T-helper 2 cell (primary cell): ENCODE measurements at regions not wholly inside any gene's neighbourhood (a gene's known extent, or its start where the extent isn't known, plus 50 kb on each side); places are given as distances from the start of the nearest gene placed in this dataset.
"Not testable (repeated sequence)": the region's sequence is repeated elsewhere in the genome, so short reads cannot be mapped to it uniquely, and the experiment has no call there.

Source experiments
- DNase-seq, 5 experiments: peaks; one replicate each; pipeline versions ENCODE4 v3.0.0 to v3.0.0-alpha.2; 2012 to 2022

GRCh38 chr16:18263046-18263445, 73.5 kb downstream of the NPIPA8 start:
- not testable (repeated sequence) for DNase-seq

- DNase-seq = not testable (repeated sequence)
Measured at GRCh38 chr16:18261848-18262247, 74.7 kb downstream of the NPIPA8 start.

GRCh38 chr16:18259496-18260176, 76.9 kb downstream of the NPIPA8 start:
- not testable (repeated sequence) for DNase-seq

GRCh38 chr16:18252943-18253342, 83.6 kb downstream of the NPIPA8 start:
- not testable (repeated sequence) for DNase-seq

GRCh38 chr16:18230505-18230904, 106.0 kb downstream of the NPIPA8 start:
- DNase-seq = not testable (repeated sequence)

GRCh38 chr16:18222054-18223009, 114.2 kb downstream of the NPIPA8 start:
- not testable (repeated sequence) for DNase-seq

- not testable (repeated sequence) for DNase-seq
Measured at GRCh38 chr16:18217741-18218140, 118.8 kb downstream of the NPIPA8 start.

- not testable (repeated sequence) for DNase-seq
Measured at GRCh38 chr16:18216814-18217213, 119.7 kb downstream of the NPIPA8 start.

GRCh38 chr16:18213810-18214209, 122.7 kb downstream of the NPIPA8 start:
- not testable (repeated sequence) for DNase-seq

GRCh38 chr16:18211505-18211904, 125.0 kb downstream of the NPIPA8 start:
- not testable (repeated sequence) for DNase-seq

GRCh38 chr16:18204786-18205185, 131.8 kb downstream of the NPIPA8 start:
- not testable (repeated sequence) for DNase-seq

GRCh38 chr16:18204309-18204708, 132.2 kb downstream of the NPIPA8 start:
- not testable (repeated sequence) for DNase-seq

GRCh38 chr16:18201511-18201910, 135.0 kb downstream of the NPIPA8 start:
- not testable (repeated sequence) for DNase-seq

- not testable (repeated sequence) for DNase-seq
Measured at GRCh38 chr16:18192389-18192788, 144.1 kb downstream of the NPIPA8 start.

- not testable (repeated sequence) for DNase-seq
Measured at GRCh38 chr16:18190179-18190578, 146.4 kb downstream of the NPIPA8 start.

GRCh38 chr16:18184755-18185154, 151.8 kb downstream of the NPIPA8 start:
- DNase-seq = not testable (repeated sequence)

GRCh38 chr16:18181028-18181427, 155.5 kb downstream of the NPIPA8 start:
- DNase-seq = not testable (repeated sequence)

- DNase-seq = not testable (repeated sequence)
Measured at GRCh38 chr16:18173945-18174497, 162.5 kb downstream of the NPIPA8 start.

GRCh38 chr16:18162293-18162692, 174.2 kb downstream of the NPIPA8 start:
- DNase-seq = not testable (repeated sequence)

GRCh38 chr16:18161224-18161623, 175.3 kb downstream of the NPIPA8 start:
- not testable (repeated sequence) for DNase-seq

GRCh38 chr16:18159185-18159584, 177.4 kb downstream of the NPIPA8 start:
- not testable (repeated sequence) for DNase-seq

- not testable (repeated sequence) for DNase-seq
Measured at GRCh38 chr16:18157854-18158253, 178.7 kb downstream of the NPIPA8 start.

- not testable (repeated sequence) for DNase-seq
Measured at GRCh38 chr16:18152832-18153231, 183.7 kb downstream of the NPIPA8 start.
